GM23338 (cell line): ENCODE measurements at regions not wholly inside any gene's neighbourhood (a gene's known extent, or its start where the extent isn't known, plus 50 kb on each side); places are given as distances from the start of the nearest gene placed in this dataset.

Source experiments
- ATAC-seq: fragments of 200-7000 bp; cut with Tn5 transposase; 3 replicates; pipeline ENCODE4 v1.9.1; 2020
- DNase-seq: peaks from one replicate; pipeline ENCODE4 v3.0.0-alpha.2; 2015; ENCODE audit warnings: low spot score
- H2AFZ ChIP-seq: fragments of 200-600 bp; sonication (generic); 2 replicates; pipeline ENCODE4 v1.8.0; 2016; ENCODE audit warnings: antibody characterized with exemption, mild to moderate bottlenecking, moderate library complexity
- H3F3A ChIP-seq: fragments of 200-600 bp; sonication (generic); replicated peaks from 2 replicates; pipeline ENCODE4 v1.8.0; 2017; ENCODE audit warnings: antibody characterized with exemption, mixed run types, low read depth
- H3K27ac ChIP-seq: fragments of 200-600 bp; sonication (generic); 2 replicates; pipeline ENCODE4 v1.6.1; 2016; ENCODE audit warnings: low read depth
- H3K27me3 ChIP-seq: fragments of 200-600 bp; sonication (generic); 2 replicates; pipeline ENCODE4 v1.8.0; 2016; ENCODE audit warnings: mild to moderate bottlenecking, mixed run types, moderate library complexity; ENCODE audit not compliant: insufficient read depth
- H3K36me3 ChIP-seq: fragments of 200-600 bp; sonication (generic); 2 replicates; pipeline ENCODE4 v1.8.0; 2016; ENCODE audit warnings: mild to moderate bottlenecking; ENCODE audit not compliant: insufficient read depth
- H3K4me1 ChIP-seq: fragments of 200-600 bp; sonication (generic); 2 replicates; pipeline ENCODE4 v1.8.0; 2016; ENCODE audit warnings: mild to moderate bottlenecking, moderate library complexity; ENCODE audit not compliant: insufficient read depth
- H3K4me2 ChIP-seq: fragments of 200-600 bp; sonication (generic); 2 replicates; pipeline ENCODE4 v1.7.1; 2017; ENCODE audit warnings: mixed run types
- H3K4me3 ChIP-seq: fragments of 200-600 bp; sonication (generic); 2 replicates; pipeline ENCODE4 v1.6.1; 2016; ENCODE audit warnings: mixed run types
- H3K79me2 ChIP-seq: fragments of 200-600 bp; sonication (generic); replicated peaks from 2 replicates; pipeline ENCODE4 v1.8.0; 2017; ENCODE audit warnings: mild to moderate bottlenecking; ENCODE audit not compliant: insufficient read depth
- H3K9me2 ChIP-seq: fragments of 200-600 bp; sonication (generic); 2 replicates; pipeline ENCODE4 v1.8.0; 2017; ENCODE audit not compliant: insufficient read depth
- H4K20me1 ChIP-seq: fragments of 200-600 bp; sonication (generic); replicated peaks from 2 replicates; pipeline ENCODE4 v1.8.0; 2017; ENCODE audit warnings: mild to moderate bottlenecking; ENCODE audit not compliant: insufficient read depth
- H3K27ac Mint-ChIP-seq: 2 replicates; pipeline ENCODE4 v1.8.0; 2020; ENCODE audit warnings: inconsistent platforms, mild to moderate bottlenecking, moderate library complexity, mixed read lengths
- H3K27me3 Mint-ChIP-seq: 3 replicates; pipeline ENCODE4 v1.8.0; 2022; ENCODE audit warnings: low read depth, mild to moderate bottlenecking, moderate library complexity, mixed read lengths, inconsistent platforms; ENCODE audit not compliant: insufficient read depth, poor library complexity
- H3K36me3 Mint-ChIP-seq: 3 replicates; pipeline ENCODE4 v1.8.0; 2021; ENCODE audit warnings: low read depth, mild to moderate bottlenecking, inconsistent platforms, moderate library complexity, mixed read lengths
- H3K4me1 Mint-ChIP-seq: 3 replicates; pipeline ENCODE4 v1.8.0; 2020; ENCODE audit warnings: mild to moderate bottlenecking, inconsistent platforms, mixed read lengths
- H3K4me3 Mint-ChIP-seq: 3 replicates; pipeline ENCODE4 v1.8.0; 2021; ENCODE audit warnings: moderate library complexity, mild to moderate bottlenecking, inconsistent platforms, mixed read lengths
- H3K9me3 Mint-ChIP-seq: 3 replicates; pipeline ENCODE4 v1.8.0; 2020; ENCODE audit warnings: moderate library complexity, mild to moderate bottlenecking, inconsistent platforms, mixed read lengths
- CREB1 ChIP-seq: fragments of 250-450 bp; sonication (Bioruptor Pico); IDR thresholded peaks from 2 replicates; pipeline ENCODE4 v1.5.0; 2020; ENCODE audit warnings: low read depth, mild to moderate bottlenecking, moderate library complexity
- ETS1 ChIP-seq: IDR thresholded peaks from 2 replicates; pipeline ENCODE4 v1.6.1; 2016; ENCODE audit warnings: antibody characterized with exemption
- EZH2 ChIP-seq: fragments of 200-600 bp; sonication (generic); IDR thresholded peaks from one replicate; pipeline ENCODE4 v1.8.0; 2017; ENCODE audit warnings: antibody characterized with exemption, mild to moderate bottlenecking, low read depth; ENCODE audit not compliant: unreplicated experiment
- EZH2phosphoT487 ChIP-seq: fragments of 200-600 bp; sonication (generic); IDR thresholded peaks from one replicate; pipeline ENCODE4 v1.8.1; 2018; ENCODE audit warnings: antibody characterized with exemption; ENCODE audit not compliant: unreplicated experiment
- JUNB ChIP-seq: IDR thresholded peaks from one replicate; pipeline ENCODE4 v1.6.1; 2016; ENCODE audit warnings: antibody characterized with exemption; ENCODE audit not compliant: unreplicated experiment
- NANOG ChIP-seq: IDR thresholded peaks from 2 replicates; pipeline ENCODE4 v1.6.1; 2016; ENCODE audit warnings: antibody characterized with exemption, borderline replicate concordance
- POLR2AphosphoS5 ChIP-seq: IDR thresholded peaks from 2 replicates; pipeline ENCODE4 v1.6.1; 2016; ENCODE audit warnings: antibody characterized with exemption, low read depth
- REST ChIP-seq: IDR thresholded peaks from one replicate; pipeline ENCODE4 v1.6.1; 2018; ENCODE audit warnings: antibody characterized with exemption; ENCODE audit not compliant: unreplicated experiment
- STAT1 ChIP-seq: IDR thresholded peaks from one replicate; pipeline ENCODE4 v1.6.1; 2016; ENCODE audit warnings: antibody characterized with exemption; ENCODE audit not compliant: unreplicated experiment
- ZNF114 ChIP-seq: fragments of 250-450 bp; sonication (Bioruptor Pico); IDR thresholded peaks from 2 replicates; pipeline ENCODE4 v1.5.0; 2020; ENCODE audit warnings: mild to moderate bottlenecking, moderate library complexity
- ZNF331 ChIP-seq: fragments of 250-450 bp; sonication (Bioruptor Pico); IDR thresholded peaks from 2 replicates; pipeline ENCODE4 v1.5.0; 2020; ENCODE audit warnings: low read depth, mild to moderate bottlenecking, moderate library complexity
- ZNF462 ChIP-seq: fragments of 250-450 bp; sonication (Bioruptor Pico); IDR thresholded peaks from 2 replicates; pipeline ENCODE4 v1.5.0; 2020; ENCODE audit warnings: mild to moderate bottlenecking, moderate library complexity
- TF ChIP-seq, protein P1 (sequence below), 2 experiments: fragments of 200-600 bp in 1 of 2; sonication (generic) in 1 of 2; conservative IDR thresholded peaks; 2 replicates each; pipeline versions ENCODE4 v1.5.1 to v1.6.1; 2016 to 2017; ENCODE audit warnings: antibody characterized with exemption in 2 of 2, low read depth in 2 of 2, mild to moderate bottlenecking in 2 of 2, moderate library complexity in 1 of 2

DNA sequence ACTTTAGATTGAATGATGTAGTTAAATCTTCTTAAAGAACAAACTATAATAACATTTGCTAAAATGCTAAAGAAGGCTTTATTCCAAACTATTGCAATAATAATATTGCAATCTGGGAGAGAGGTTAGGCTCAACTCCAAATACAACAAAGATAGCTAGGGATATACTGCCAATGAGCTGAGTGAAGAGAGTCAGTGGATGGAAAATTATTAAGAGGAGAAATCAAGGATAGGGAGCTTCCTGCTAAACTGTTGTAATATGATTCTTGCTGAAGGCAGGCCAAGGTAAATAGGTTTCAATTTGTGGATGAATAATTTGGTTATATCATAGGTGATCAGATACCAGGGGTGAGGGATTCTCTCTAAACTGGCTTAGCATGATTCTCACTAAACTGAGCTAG lies 1651.5 kb downstream of the EFNA5 start:
- Histone ChIP-seq H3K27me3 (no peaks in the 10 kb centered on the region), H3K79me2 (no peaks in the 10 kb centered on the region), H3K36me3 (no peaks in the 10 kb centered on the region), H3K9me2 (no peaks in the 10 kb centered on the region), H3K4me2 (no peak overlapping the region), H3K27ac (no peak overlapping the region), H2AFZ (peak overlapping the region; percentile 16; the same call in 1 of the 2 replicates), H3F3A (no peaks in the 10 kb centered on the region), H3K4me3 (no peak overlapping the region), H4K20me1 (no peaks in the 10 kb centered on the region), H3K4me1 (peaks cover 4% of the 10 kb centered on the region; the same call in 1 of the 2 replicates)
- H3K27me3 Mint-ChIP-seq, result no peaks in the 10 kb centered on the region
- no peak overlapping the region for H3K27ac Mint-ChIP-seq
- TF ChIP-seq ETS1 (no peak), EZH2phosphoT487 (no peak), NANOG (no peak), POLR2AphosphoS5 (no peak), EZH2 (no peak), ZNF114 (CRISPR knock-in tag) (no peak), CREB1 (no peak), REST (no peak), ZNF331 (CRISPR knock-in tag) (no peak), JUNB (no peak), ZNF462 (CRISPR knock-in tag) (no peak), STAT1 (no peak)
- TF ChIP-seq, protein P1, sequence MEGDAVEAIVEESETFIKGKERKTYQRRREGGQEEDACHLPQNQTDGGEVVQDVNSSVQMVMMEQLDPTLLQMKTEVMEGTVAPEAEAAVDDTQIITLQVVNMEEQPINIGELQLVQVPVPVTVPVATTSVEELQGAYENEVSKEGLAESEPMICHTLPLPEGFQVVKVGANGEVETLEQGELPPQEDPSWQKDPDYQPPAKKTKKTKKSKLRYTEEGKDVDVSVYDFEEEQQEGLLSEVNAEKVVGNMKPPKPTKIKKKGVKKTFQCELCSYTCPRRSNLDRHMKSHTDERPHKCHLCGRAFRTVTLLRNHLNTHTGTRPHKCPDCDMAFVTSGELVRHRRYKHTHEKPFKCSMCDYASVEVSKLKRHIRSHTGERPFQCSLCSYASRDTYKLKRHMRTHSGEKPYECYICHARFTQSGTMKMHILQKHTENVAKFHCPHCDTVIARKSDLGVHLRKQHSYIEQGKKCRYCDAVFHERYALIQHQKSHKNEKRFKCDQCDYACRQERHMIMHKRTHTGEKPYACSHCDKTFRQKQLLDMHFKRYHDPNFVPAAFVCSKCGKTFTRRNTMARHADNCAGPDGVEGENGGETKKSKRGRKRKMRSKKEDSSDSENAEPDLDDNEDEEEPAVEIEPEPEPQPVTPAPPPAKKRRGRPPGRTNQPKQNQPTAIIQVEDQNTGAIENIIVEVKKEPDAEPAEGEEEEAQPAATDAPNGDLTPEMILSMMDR (conservative IDR thresholded peaks at IDR 0.05; ENCODE audit: low read depth in 2 of 2), result no peak
- ATAC-seq, result no peak
- no peaks in the 10 kb centered on the region; the same call in 2 of the 3 replicates for H3K36me3 Mint-ChIP-seq
- DNase-seq, result no peak
- H3K9me3 Mint-ChIP-seq, result no peaks in the 10 kb centered on the region
- peaks cover 31% of the 10 kb centered on the region for H3K4me1 Mint-ChIP-seq
- H3K4me3 Mint-ChIP-seq, result no peak overlapping the region
